ENCODE measurements at regions not wholly inside any gene's neighbourhood (a gene's known extent, or its start where the extent isn't known, plus 50 kb on each side); places are given as distances from the start of the nearest gene placed in this dataset.

DNA sequence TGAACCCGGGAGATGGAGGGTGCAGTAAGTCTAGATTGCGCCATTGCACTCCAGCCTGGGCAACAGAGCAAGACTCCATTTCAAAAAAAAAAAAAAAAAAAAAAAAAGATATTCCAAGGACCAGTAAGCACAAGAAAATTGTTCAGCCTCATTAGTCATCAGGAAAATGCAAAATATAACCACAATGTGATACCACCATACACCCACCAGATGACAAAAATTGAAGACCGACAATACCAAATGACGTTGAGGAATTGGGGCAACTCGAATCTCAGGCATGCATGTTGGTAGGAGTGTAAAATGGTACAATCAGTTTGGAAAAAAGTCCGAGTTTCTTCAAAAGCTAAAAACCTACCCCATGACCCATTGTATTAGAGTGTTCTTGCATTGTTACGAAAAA, 130.2 kb upstream of the FAM9B start:
- no peak overlapping the region for H2BK12ac ChIP-seq (ENCODE audit: low read depth, low read length)
- TF ChIP-seq RXRA (IDR thresholded peaks at IDR 0.05; ENCODE audit: insufficient read depth, low read depth, low read length) (no peak), TAF7 (optimal IDR thresholded peaks at IDR 0.05; ENCODE audit: borderline replicate concordance, low read depth, low read length) (no peak), EP300 (IDR thresholded peaks at IDR 0.05; ENCODE audit: borderline replicate concordance in 1 of 2, low read depth in 2 of 2, low read length in 2 of 2) (no peak), KDM5A (IDR thresholded peaks at IDR 0.05; ENCODE audit: low read length) (no peak), CTBP2 (IDR thresholded peaks at IDR 0.05; ENCODE audit: borderline replicate concordance, insufficient read depth, insufficient read length, low read length) (no peak), YY1 (IDR thresholded peaks at IDR 0.05; ENCODE audit: low read depth, low read length) (no peak), CEBPB (IDR thresholded peaks at IDR 0.05; ENCODE audit: low read depth, low read length) (no peak), BCL11A (IDR thresholded peaks at IDR 0.05; ENCODE audit: low read depth in 2 of 2, low read length in 2 of 2) (no peak), SAP30 (IDR thresholded peaks at IDR 0.05; ENCODE audit: insufficient read depth, insufficient replicate concordance, low read length) (no peak), NRF1 (IDR thresholded peaks at IDR 0.05; ENCODE audit: low read depth, low read length) (no peak), GABPA (IDR thresholded peaks at IDR 0.05; ENCODE audit: borderline replicate concordance, insufficient read depth, low read length) (no peak), CREB1 (IDR thresholded peaks at IDR 0.05) (no peak), SP4 (IDR thresholded peaks at IDR 0.05; ENCODE audit: low read length) (no peak), TBP (IDR thresholded peaks at IDR 0.05; ENCODE audit: low read depth, low read length) (no peak)
- TF ChIP-seq, protein P1, sequence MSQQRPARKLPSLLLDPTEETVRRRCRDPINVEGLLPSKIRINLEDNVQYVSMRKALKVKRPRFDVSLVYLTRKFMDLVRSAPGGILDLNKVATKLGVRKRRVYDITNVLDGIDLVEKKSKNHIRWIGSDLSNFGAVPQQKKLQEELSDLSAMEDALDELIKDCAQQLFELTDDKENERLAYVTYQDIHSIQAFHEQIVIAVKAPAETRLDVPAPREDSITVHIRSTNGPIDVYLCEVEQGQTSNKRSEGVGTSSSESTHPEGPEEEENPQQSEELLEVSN (IDR thresholded peaks at IDR 0.05): no peak

More for the DNA sequence above, 130.2 kb upstream of the FAM9B start:
- Histone ChIP-seq H3K9me3 (ENCODE audit: insufficient read depth in 2 of 2, low read depth in 1 of 2, low read length in 1 of 2) (peaks cover 0 to 3% of the 10 kb centered on the region in 2 experiments; a peak in 1 of 4 replicates), H3K4me2 (ENCODE audit: insufficient read depth in 1 of 2, low read depth in 2 of 2, low read length in 2 of 2) (no peak overlapping the region), H3K27me3 (replicated peaks in 1 of 4; ENCODE audit: control insufficient read depth in 3 of 4, extremely low read depth in 1 of 4, insufficient read depth in 3 of 4, low read length in 3 of 4) (no peaks in the 10 kb centered on the region), H3K23ac (ENCODE audit: insufficient read length) (no peak overlapping the region), H3K4me3 (ENCODE audit: extremely low read depth in 1 of 4, insufficient read depth in 2 of 4, low read depth in 3 of 4, low read length in 4 of 4) (no peak overlapping the region), H3K4ac (replicated peaks; ENCODE audit: insufficient read length, low read depth, low read length) (no peak overlapping the region), H4K8ac (ENCODE audit: extremely low read depth, insufficient read depth, low read length) (no peak overlapping the region), H2BK20ac (ENCODE audit: low read length) (no peak overlapping the region), H4K5ac (ENCODE audit: insufficient read length, low read depth, low read length) (no peak overlapping the region), H2BK120ac (replicated peaks; ENCODE audit: low read depth, low read length) (no peak overlapping the region), H3K79me2 (ENCODE audit: control insufficient read depth in 1 of 2, insufficient read depth in 2 of 2, low read length in 2 of 2) (no peaks in the 10 kb centered on the region), H3K14ac (ENCODE audit: insufficient read length) (no peak overlapping the region), H3K27ac (ENCODE audit: low read depth, low read length) (no peak overlapping the region), H3K36me3 (ENCODE audit: control insufficient read depth in 2 of 4, insufficient read depth in 4 of 4, low read length in 3 of 4) (no peaks in the 10 kb centered on the region), H4K20me1 (replicated peaks in 1 of 2; ENCODE audit: control insufficient read depth in 1 of 2, insufficient read depth in 2 of 2, low read length in 2 of 2) (no peaks in the 10 kb centered on the region), H3K9ac (replicated peaks in 1 of 4; ENCODE audit: extremely low read depth in 1 of 4, low read depth in 3 of 4, low read length in 3 of 4) (no peak overlapping the region), H2BK5ac (ENCODE audit: low read depth, low read length) (no peak overlapping the region), H3K79me1 (ENCODE audit: low read depth, low read length) (no peaks in the 10 kb centered on the region), H2AFZ (ENCODE audit: low read length) (no peak overlapping the region), H3K56ac (replicated peaks; ENCODE audit: insufficient read length, low read depth, low read length) (no peak overlapping the region), H3K4me1 (replicated peaks in 1 of 4; ENCODE audit: control insufficient read depth in 3 of 4, insufficient read depth in 4 of 4, low read length in 3 of 4) (no peaks in the 10 kb centered on the region), H3K18ac (ENCODE audit: extremely low read depth, low read length) (no peak overlapping the region), H3K23me2 (ENCODE audit: low read depth, low read length) (no peaks in the 10 kb centered on the region), H4K91ac (replicated peaks; ENCODE audit: insufficient read length, low read length) (no peak overlapping the region), H2BK15ac (ENCODE audit: low read length) (no peak overlapping the region), H2AK5ac (ENCODE audit: low read depth, low read length) (no peak overlapping the region)
- ChIA-PET CTCF (ENCODE audit: partially characterized antibody) (no interaction called here), POLR2A (ENCODE audit: partially characterized antibody) (no interaction called here)
- FAIRE-seq (no peak), DNase-seq (ENCODE audit: low read depth in 1 of 2, low spot score in 2 of 2) (no peak)
- 96% methylated on average over 5 of the region's 7 CpGs; no CpG with 5 or more reads in 1 of the 2 experiments for WGBS, 2 experiments (ENCODE audit: extremely low coverage in 1 of 2, insufficient coverage in 1 of 2, insufficient read length in 1 of 2, insufficient replicate concordance in 2 of 2, low coverage in 1 of 2, low lambda C conversion rate in 2 of 2, missing lambda C conversion rate in 1 of 2)
